Hematopoietic multipotent progenitor cell treated with erythropoietin and hydrocortisone succinate and interleukin-3 and kit ligand, for 4 days (in vitro differentiated cells): ENCODE measurements at regions not wholly inside any gene's neighbourhood (a gene's known extent, or its start where the extent isn't known, plus 50 kb on each side); places are given as distances from the start of the nearest gene placed in this dataset.

ENCODE experiments used
- DNase-seq: peaks from one replicate; pipeline ENCODE4 v3.0.0-alpha.2; 2015

DNA sequence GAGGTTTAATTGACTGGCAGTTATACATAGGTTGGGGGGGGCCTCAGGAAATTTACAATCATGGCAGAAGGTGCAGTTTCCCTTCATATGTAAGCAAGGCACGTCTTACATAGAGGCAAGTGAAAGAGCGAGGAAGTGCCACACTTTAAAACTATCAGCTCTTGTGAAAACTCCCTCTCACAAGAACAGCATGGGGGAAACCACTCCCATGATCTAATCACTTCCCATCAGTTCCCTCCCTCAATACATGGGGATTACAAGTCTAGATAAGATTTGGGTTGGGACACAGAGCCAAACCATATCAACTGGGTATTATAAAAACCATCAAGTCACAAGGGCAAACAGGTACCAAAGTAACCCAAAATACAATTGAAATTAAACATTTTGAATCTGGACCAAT is 182.0 kb upstream of the FAT4 start:
- no peak for DNase-seq

DNA sequence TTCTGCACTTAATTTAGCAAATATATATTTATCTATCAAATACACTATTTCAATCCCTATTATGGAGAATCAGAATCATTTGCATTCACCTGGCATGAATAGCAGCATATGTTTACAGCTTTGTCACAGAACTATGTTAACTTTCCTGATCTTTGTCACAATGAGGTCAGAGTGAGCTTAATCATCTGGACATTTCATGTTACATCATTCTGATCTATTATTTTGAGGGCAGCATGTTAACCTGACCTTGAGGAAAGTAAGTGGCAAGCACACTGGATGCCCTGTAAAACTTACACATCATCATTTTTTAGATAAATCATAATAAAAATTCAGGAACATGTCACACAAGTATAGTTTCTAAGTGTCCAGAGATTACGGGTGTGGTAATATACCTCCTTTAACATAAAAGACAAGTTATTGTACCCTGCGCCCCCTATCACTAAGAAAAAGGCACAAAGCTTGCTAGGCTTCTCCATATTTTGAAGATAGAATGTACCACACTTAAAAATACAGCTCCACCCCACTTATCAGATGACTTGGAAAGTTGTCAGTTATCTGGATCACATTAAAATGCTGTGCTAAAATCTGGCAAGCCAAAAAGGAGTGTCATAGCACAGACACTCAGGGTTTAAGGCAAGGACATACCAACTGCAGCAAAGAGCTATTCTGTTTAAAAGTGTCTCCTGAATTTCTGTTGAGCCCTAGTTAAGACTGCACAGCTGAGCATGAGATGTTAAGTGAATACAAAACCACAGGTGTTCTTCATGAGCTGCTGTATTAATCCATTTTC is 182.7 kb upstream of the FAT4 start:
- no peak for DNase-seq

DNA sequence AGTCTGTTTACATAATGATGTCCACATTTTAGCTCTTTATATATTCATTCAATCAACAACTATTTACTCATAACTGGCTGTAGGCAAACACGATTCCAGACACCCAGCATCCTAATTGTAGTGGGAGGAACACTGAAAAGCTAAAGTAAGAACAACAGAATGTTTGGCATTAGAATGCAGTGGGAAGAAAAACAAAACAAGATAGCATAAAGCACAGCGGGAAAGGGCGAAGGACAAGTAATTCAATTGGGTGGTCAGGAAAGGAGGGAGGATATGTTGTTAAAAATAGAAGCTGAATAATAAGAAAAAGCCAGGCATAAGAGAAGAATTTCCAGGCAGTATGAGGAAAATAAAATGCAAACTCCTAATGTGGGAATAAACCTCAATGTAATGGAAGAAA is 189.5 kb upstream of the FAT4 start:
- no peak for DNase-seq

DNA sequence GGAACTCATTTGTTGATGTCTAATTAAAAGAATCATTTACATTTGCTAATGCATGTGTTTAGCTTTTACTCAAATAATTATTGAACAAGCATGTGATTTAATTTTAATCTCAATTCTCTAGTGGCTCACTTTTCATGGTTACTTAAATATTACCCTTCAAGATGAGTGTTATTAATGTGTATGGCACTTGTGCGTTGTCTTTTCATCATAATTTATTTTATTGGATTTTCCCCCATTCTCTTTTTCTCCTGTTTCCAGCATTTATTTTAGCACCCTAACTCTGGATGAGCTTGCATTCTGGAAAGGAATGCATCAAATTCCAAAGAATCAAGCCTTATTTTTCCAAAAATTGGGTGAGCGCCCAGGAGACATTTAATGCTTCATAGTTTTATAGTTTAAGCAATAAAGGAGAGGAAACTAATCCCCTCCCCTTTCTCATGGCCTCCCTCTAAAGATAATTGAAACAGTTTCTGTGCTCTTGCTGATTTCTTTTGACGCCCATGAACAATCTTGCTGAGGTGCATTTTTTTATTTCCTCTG is 191.1 kb upstream of the FAT4 start:
- DNase-seq: no peak

DNA sequence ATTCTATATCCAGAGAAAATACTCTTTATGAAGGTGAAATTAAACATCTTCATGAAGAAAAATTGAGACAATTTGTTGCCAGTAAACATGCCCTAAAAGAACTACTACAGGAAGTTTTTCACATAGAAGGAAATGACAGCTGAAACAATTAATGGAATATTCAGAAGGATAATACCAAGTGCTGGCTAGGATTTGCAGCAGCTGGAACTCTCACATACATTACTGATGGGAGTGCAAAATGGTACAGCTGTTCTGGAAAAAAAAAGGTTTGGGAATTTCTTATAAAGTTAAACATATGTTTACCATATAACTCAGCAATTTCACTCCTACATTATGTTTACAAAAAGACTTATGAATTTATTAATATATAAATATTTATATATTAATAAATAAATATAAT is 193.2 kb upstream of the FAT4 start:
- no peak for DNase-seq

DNA sequence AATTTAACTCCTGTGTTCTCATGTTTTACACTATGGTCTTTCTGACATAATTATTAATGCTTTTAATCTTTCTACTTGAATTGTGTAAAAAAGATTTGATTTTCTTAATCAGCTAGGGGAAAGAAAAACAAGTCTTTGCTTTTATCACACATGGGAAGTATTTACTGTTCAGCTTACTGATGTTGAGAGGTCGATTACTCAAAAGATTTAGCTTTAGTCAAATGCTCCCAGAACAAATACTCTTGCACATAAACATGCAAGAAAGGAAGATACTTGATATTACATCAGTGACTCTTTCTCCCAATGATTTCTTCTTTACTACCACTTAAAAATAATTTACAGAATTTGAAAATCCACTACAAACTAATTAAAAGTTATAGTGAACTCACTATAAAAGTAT is 198.3 kb upstream of the FAT4 start:
- no peak for DNase-seq

DNA sequence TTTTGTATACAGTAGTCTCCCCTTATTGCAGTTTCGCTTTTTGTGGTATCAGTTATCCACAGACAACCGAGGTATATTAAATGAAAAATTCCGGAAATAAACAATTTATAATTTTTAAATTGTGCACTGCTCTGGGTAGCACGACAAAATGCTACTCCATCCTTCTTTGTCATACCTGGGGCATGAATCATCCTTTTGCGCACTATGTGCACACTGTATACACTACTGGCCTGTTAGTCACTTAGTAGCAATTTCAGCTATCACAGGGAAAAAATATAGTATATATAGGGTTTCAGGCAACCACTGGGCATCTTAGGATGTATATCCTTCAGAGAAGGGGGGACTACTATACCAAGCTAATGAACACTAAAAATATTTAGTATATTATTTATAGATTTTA is 198.8 kb upstream of the FAT4 start:
- no peak for DNase-seq

DNA sequence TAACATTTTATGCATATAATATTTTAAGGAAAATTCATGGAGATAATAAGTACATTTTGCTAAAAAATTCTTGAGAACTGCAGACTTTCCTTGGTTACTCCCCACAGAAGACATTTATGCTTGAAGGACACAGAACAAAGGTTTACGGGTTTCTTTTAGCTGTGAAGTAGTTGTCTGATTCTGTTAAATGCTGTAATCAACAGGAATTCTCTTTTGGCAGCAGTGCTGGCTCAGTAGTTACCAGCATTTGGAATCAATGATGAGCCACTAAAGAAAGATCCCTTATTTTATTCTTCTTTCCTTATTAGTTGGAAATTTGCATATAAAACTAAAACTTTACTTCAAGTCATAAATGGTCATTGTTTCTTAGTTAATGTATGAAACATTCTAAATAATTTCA is 199.3 kb upstream of the FAT4 start:
- no peak for DNase-seq

DNA sequence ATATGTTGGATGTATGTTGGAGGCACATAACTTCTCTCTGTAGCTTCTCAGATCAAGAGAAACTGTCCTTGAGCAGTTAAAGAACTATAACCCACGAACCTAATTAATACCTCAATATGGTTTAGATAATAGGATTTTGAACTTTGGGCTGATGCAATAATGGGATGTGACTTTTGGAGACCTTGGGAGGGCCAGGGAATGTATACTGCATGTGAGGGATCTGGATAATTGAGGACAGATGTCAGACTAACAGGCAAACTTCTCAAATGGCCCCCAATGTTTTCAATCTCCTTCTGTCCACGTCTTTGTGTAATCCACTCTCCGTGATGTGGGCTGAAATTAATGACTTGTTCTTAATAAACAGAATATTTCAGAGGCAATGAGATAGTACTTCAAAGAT is 202.2 kb upstream of the FAT4 start:
- DNase-seq: no peak

DNA sequence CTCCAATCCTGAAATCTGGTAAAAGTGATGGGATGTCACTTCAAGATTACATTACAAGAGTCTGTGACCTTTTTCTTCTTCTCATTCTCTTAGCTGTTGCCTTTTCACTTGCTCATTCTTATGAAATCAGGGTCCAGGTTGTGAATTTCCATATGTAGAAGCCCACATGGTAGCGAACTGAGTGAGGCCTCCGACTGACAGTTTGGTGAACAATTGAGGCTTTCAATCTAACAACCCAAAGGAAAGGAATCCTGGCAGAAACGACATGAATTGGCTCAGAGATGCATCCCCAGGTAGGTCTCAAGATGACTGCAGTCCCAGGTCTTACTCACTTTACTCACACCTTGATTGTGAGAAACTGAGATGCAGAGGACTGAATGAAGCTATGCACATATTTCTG is 203.4 kb upstream of the FAT4 start:
- no peak for DNase-seq

DNA sequence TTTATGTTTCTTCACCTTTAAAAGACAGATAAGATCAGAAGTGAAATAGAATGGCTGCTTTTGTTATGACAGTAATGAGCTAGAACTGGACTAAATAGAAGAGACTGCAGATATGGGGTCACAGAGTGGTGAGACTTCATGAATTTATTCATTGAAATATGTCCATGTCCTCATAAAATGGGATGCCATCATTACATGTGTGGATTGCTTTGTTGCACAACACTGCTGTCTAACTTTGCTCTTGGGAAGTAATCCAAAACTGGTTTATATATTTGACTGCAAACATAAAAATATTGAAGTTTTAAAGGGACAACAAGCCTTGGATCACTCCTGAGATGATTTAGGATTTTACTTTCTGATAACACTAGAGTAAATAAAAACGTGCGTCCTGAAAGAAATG is 209.2 kb upstream of the FAT4 start:
- DNase-seq: no peak

DNA sequence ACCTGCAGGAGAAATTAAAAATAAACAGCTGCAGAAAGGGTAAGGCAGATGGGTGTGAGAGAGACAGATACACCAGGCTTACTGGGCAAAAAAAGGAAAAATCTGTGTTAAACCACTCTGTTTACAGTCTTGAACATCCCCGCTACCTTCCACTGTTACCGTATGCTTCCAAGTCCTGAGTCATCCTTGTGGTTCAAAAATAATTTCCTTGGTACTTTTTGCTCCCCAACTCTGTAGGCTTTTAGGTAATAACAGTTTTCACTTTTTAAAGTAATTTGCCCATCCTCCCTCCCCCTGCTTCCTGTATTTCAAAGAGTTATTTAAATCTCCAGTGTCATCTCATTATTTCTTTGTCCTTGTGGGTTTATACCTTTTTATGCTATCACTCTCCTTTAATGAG is 210.1 kb upstream of the FAT4 start:
- no peak for DNase-seq

DNA sequence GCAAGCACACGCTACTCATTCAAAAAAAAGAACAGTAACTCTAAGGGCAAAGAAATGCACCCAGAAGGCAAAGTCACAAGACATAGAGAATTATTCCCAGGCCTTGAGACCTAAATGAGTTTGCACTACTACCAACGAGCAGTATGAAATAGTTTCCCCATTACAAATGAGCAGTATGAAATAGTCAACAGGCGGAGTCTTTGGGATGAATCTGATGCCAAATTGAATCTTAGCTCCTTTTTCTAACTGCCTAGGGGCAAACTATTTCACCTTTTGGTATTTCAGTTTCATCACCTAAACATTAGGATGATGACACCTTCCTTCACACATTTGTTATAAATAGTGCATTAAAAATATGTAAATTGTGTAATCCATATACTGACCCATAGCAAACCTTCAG is 213.0 kb upstream of the FAT4 start:
- no peak for DNase-seq

DNA sequence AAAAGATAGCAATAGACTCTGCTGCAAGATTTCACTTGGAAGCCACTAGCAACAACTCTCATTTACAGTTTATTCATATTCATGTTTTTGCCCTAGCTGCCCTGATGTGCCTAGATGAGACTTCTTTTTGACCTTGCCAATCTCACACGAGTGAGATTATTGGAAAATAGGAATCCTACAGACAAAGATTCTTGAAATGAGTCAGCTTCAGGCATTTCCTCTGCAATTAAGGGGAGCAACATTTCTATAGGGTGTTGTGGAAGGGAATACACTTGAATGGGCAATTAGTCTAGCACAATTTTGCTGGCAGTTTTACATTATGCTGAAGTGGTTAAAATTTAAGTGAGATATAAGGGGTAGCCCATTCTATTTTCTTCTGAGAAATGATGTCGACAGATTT is 217.0 kb upstream of the FAT4 start:
- no peak for DNase-seq

DNA sequence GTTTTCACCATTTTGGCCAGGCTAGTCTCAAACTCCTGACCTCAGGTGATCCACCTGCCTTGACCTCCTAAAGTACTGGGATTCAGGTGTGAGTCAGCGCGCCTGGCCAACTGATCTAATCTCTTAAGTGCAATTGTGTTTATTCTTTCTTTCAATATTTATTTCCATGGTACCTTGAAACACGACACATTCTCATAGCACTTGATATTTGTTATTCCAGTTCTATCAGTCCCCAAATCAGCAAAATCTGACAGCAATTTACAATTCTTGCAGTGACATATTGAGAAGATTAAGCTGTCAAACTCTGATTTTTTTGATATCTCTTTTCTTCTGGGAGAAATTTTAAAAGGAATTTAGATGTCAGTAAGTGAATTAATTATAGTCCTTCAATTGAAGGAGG is 218.1 kb upstream of the FAT4 start:
- DNase-seq: no peak

DNA sequence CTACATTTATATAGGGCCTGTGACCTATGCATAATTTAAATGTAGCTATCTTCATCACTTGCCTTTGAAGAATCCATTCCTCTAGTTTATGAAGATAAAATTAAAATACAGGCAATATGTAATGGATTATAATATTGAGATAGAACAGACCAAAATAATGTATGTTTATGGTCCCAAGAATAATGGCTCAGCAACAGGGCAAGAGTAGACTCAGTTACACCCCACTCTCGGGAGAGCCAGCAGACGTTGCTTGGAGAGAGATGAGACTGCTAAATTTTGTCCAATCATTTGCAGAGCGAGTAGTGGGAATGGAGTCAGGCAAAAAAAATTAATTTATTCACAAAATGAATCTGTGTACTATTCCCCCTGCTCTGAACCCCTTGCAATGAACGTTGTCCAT is 223.2 kb upstream of the FAT4 start:
- no peak for DNase-seq

DNA sequence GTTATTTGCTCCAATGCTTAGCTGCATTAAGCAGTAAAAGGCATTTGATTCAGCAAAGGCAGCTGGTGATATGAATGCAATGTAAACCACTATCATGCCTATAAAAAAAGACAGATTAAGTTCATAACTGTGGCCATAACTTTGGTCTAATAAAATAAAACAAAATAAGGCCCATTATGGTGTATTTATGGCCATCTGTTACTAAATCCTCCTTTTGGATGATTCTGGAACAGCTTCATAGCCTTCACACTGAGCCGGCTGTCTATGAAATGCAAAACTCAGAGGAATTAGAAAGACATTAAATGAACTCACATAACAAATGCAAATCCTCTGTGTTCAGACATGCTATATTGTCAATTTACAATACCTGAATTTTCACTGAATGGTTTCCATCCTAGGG is 223.7 kb upstream of the FAT4 start:
- DNase-seq: no peak

DNA sequence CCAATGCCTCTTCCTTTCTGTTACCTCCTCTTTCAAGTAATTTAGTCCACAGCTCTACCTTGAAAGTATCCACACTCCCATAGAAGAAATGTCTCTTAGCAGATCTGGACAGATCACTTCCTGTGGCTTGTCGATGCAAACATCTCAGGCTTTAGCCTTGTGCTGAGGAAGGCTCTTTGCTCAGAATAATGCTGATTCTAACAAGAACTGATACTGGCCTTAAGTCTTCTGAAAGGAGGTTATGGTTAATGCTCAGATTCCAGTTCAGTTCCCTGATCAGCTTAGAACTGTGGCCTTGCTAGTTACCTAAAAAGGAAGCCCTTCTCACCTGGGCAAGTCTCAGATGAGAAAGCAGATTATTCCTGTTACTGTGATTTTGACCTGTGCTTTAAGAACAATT is 230.1 kb upstream of the FAT4 start:
- DNase-seq: no peak

DNA sequence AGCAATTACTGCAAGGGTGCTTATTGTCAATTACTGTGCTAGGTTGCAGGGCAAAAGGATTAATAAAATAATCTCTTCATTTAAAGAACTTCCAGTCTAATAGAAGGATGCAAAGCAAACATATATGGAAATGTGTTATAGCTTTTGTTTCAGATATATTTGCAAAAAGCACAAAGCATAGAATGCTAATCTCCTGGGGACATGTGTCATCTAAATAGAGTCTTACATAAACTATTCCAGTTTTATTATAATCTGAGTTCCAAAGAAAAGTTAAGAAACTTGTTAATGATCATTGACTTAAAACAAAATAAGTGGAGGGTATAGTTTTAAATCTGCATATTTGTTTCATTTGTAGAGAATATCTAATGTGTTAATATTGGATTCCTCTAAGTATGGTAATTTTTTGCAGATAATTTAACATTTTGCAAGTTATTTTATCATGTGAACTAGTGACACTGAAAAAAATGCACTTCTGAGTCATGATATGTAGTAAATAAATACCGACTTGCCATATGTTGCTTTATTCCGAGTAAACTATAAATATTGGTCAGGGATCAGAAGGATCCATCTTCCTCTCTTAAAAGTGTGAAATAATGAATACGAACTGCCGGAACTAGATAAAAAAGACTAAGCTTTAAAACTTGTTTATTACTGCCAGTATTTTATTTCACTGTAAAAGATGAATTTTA is 231.9 kb upstream of the FAT4 start:
- no peak for DNase-seq

DNA sequence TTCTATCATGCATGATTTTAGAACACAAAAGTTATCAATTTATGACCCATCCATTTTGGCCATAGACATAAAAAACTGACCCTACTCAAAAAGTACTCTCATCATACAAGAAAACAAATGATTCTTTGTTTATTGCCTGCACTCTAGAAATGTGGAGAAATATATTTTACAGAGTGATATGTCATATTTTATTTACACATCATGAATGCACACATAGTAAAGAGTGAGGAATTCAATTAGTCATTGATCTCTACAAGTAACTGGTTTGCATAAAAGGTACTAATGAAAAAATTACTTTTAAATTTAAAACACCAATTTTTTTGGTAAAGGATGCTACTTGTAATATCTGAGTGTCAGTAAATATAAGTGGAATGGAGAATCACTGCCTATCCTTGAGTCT is 242.5 kb upstream of the FAT4 start:
- no peak for DNase-seq

DNA sequence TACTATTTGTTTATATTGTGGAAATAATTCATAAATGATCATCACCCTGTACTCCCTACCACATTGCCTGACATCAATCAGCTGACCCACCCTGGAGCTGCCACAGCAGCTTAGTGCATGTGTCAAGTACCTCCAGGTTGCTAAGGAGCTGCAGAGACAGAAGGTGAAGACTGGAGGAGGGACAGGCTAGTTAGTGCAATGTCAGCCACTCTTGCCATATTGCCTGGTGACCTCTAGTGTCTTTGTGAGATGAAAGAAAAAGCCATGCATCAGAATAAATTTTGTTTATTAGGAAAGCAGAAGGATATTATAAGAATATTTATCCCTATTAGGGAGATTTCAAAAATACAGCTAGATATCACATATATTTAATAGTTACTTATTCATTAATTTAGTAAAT is 243.9 kb upstream of the FAT4 start:
- no peak for DNase-seq

DNA sequence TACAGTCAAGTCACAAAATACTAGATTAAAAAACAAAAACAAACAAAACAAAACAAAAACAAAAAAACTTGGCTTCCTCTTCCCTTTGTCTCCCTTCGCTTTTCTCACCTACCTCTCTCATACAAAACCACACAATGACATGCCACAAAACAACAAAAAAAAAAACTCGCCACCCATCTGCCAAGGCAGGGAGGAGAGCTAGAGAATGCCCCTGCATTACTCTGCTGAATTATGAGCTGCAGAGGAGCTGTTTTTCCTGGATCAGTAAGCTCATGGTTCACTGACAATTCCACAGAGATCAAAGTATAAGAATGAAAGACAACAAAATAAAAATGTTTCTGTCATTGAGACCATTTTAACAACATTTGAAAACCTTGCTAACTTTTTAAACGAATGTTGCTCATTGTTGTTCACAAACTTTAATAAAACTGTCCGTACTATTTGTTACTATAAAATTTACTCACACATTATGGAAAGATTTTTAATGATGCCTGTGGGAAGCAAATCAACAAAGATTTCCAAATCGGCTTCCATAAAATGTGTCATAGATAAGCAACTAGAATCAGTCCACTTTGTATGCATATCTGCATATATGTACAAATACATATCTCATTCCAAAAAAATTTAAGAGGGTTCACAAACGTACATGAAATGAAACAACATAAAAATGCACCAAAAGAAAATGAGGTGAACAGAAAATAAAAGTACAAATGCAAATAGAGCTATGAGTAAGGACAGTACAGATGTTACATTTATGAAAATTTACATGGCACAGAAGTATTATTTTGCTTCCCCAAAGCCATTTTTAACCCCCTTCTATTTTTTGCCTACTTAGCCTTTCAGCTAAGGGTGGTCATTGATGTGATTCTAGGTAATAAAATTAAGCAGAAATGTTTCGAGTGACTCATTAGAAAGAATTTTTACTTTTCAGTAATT is 252.4 kb upstream of the FAT4 start:
- no peak for DNase-seq

DNA sequence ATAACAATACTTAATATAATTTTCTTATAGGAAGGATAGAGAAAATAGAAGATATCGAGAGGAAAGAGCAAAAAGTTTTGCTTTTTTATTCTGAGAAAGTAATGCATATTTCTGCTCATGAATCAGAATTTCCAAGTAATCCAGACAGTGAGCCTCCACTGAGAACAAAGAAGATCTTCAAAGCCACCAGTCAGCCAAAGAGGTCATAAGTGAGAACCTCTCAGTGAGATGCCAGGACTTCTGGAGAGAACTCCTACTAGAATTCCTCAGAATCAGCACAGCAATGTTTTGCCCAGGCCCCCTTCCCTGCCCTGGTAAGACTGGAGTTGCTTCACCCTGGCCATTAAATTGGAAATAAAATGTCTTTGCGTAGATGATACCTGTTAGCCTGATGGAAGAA is 254.4 kb upstream of the FAT4 start:
- no peak for DNase-seq

DNA sequence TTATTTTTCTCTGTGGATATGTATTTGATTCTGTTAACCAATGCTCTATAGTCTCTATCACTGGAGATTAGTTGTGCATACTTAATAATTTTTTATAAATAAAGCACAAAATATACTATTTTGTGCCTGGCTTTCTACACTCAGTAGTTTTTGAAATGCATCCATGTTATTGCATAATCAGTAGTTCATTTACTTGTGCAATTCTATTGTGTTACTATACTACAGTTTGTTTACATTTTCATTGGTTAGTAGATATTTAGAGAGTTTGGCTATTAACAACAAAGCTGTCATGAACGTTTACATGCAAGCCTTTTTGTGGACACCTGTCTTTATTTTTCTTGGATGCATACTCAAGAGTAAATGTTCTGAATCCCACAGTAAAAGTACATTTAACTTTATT is 265.0 kb upstream of the FAT4 start:
- no peak for DNase-seq
